ENCODE measurements at regions not wholly inside any gene's neighbourhood (a gene's known extent, or its start where the extent isn't known, plus 50 kb on each side); places are given as distances from the start of the nearest gene placed in this dataset.

DNA sequence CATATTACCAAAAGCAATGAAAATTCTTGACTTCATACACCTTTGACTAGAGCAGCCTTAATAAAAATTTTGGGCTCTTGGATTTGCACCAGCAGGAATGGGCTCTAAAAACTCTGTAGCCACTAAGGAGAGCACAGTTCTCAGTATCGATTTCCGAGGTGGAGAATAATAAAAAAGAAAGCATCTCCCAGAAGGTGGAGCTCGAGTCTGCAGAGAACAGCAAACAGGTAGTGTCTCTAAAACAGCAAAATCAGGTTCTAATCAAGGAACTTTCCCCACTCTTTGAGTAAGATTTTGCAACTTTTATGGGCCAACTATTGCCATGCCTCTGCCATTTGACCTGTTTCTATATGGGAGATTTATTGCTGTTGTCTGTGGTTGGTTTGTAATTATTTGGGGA is 258.7 kb upstream of the GPC6 start:
- Histone ChIP-seq H3K27me3 (no peaks in the 10 kb centered on the region), H3K4me1 (no peaks in the 10 kb centered on the region), H3K27ac (no peak overlapping the region), H3K36me3 (no peaks in the 10 kb centered on the region), H3K9me3 (no peaks in the 10 kb centered on the region), H3K4me3 (no peak overlapping the region)
- intact Hi-C loops (cut with DNase I): no loop called here
- TF ChIP-seq, protein P1, sequence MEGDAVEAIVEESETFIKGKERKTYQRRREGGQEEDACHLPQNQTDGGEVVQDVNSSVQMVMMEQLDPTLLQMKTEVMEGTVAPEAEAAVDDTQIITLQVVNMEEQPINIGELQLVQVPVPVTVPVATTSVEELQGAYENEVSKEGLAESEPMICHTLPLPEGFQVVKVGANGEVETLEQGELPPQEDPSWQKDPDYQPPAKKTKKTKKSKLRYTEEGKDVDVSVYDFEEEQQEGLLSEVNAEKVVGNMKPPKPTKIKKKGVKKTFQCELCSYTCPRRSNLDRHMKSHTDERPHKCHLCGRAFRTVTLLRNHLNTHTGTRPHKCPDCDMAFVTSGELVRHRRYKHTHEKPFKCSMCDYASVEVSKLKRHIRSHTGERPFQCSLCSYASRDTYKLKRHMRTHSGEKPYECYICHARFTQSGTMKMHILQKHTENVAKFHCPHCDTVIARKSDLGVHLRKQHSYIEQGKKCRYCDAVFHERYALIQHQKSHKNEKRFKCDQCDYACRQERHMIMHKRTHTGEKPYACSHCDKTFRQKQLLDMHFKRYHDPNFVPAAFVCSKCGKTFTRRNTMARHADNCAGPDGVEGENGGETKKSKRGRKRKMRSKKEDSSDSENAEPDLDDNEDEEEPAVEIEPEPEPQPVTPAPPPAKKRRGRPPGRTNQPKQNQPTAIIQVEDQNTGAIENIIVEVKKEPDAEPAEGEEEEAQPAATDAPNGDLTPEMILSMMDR (IDR thresholded peaks at IDR 0.05): no peak
- DNase-seq (ENCODE audit: low spot score in 2 of 2): no peak

DNA sequence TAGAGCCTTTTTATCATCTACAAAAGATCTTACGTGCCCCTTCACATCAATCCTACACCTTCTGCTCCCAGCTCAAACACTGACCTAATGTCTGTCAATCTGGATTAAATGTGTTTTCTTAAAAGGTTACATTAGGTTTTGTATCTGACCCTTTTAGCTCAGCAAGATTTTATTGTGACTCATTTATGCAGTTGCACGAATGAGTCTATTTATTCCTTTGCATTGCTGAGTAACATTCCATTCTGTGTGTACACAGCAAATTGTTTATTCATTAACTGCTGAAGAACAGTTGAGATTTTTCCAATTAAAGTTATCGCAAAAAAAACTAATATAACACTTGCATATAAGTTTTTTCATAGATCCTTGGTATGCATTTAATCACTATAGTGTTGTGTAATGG is 253.9 kb upstream of the GPC6 start:
- TF ChIP-seq, protein P1 (IDR thresholded peaks at IDR 0.05): no peak
- Histone ChIP-seq H3K4me1 (no peaks in the 10 kb centered on the region), H3K9me3 (no peaks in the 10 kb centered on the region), H3K4me3 (no peak overlapping the region), H3K27me3 (no peaks in the 10 kb centered on the region), H3K36me3 (no peaks in the 10 kb centered on the region), H3K27ac (no peak overlapping the region)
- intact Hi-C loops (cut with DNase I): no loop called here
- no peak for DNase-seq (ENCODE audit: low spot score in 2 of 2)

DNA sequence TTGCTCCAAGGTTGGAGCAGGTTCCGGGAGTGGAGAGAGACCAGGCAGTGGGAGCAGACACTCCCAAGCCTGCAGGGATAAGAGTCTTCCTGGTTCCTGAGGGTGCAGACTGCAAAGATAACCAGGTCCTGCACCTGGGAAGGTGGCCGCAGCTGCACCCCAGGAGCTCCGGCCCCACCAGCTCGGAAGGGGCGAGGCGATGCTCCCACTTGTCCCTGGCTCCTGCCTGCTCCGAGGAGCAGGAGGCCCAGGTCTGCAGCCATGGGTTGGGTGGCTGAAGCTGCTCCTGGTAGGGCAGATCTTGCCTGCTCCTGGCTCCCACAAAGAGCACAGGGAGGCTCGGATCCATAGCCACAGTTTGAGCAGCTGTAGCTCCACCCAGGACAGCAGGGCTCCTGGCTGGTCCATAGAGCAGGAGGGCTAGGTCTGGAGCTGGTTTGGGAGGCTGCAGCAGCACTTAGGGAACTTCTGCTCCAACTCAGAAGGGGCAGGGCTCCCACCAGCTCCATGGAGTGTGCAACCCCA is 251.6 kb upstream of the GPC6 start:
- H3K4me1 ChIP-seq: no peaks in the 10 kb centered on the region
- DNase-seq (ENCODE audit: low spot score in 2 of 2): no peak
- H3K27me3 ChIP-seq: no peaks in the 10 kb centered on the region

DNA sequence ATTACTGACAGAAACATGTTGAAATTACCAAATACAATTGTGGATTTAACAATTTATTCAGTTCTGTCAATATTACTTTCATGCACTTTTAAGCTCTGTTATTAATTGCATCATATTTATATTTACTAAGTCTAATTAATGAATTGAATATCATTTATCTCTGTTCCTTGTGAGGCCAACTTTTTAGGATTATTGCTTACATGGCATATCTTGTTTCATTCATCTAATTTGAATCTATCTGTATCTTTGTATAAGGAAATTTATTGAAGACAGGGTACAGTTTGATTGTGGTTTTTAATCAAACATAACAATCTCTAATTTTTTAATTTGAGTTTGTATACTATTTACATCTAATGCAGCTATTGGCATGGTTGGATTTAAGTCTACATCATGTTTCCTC is 249.9 kb upstream of the GPC6 start:
- no peak overlapping the region for H3K27ac ChIP-seq
- DNase-seq (ENCODE audit: low spot score in 2 of 2): no peak
- intact Hi-C loops (cut with DNase I): no loop called here
- H3K27me3 ChIP-seq: no peaks in the 10 kb centered on the region
- no peak overlapping the region for H3K4me3 ChIP-seq
- H3K4me1 ChIP-seq: no peaks in the 10 kb centered on the region
- no peaks in the 10 kb centered on the region for H3K9me3 ChIP-seq
- TF ChIP-seq, protein P1 (IDR thresholded peaks at IDR 0.05): no peak
- no peaks in the 10 kb centered on the region for H3K36me3 ChIP-seq

More for the DNA sequence above, 251.6 kb upstream of the GPC6 start:
- Histone ChIP-seq H3K4me3 (no peak overlapping the region), H3K9me3 (no peaks in the 10 kb centered on the region), H3K36me3 (no peaks in the 10 kb centered on the region), H3K27ac (no peak overlapping the region)
- intact Hi-C loops (cut with DNase I): no loop called here
- TF ChIP-seq, protein P1 (IDR thresholded peaks at IDR 0.05): no peak

DNA sequence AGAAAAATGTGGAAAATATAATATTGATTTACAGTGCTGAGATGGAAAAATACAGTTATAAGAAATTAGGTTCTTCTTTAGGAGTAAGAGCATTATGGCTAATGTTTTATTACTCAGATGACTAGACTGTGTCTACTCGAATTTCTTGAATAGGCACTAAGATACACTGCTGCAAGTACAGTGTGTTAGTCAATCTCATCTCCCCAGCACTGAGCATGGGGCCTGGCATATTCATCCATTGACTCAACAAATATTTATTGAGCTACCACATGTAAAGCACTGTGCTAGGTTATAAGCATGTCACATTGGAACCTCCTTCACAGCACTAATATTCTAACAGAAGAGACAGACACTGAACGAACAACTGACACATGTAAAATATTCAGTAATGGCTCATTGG is 242.5 kb upstream of the GPC6 start:
- intact Hi-C loops (cut with DNase I): no loop called here
- no peaks in the 10 kb centered on the region for H3K9me3 ChIP-seq
- TF ChIP-seq, protein P1 (IDR thresholded peaks at IDR 0.05): no peak
- no peak for DNase-seq (ENCODE audit: low spot score in 2 of 2)
- H3K4me3 ChIP-seq: no peak overlapping the region
- H3K27ac ChIP-seq: no peak overlapping the region
- no peaks in the 10 kb centered on the region for H3K36me3 ChIP-seq
- H3K4me1 ChIP-seq: no peaks in the 10 kb centered on the region
- no peaks in the 10 kb centered on the region for H3K27me3 ChIP-seq

DNA sequence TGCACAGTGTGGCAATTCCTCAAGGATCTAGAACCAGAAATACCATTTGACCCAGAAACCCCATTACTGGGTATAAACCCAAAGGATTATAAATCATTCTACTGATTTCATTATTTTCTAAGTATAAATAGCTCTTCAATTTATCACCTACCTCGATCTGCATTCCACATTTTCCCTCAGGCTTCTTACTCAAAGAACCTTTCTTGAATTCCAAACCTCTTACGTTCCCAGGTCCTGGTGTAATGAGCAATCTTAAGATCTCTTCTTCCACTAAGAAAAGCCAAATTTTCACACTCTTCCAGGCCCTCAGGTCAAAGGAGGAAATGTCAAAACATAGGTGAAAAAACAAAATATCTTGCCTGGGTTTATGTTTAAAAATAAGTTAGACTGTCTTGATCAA is 237.3 kb upstream of the GPC6 start:
- TF ChIP-seq, protein P1 (IDR thresholded peaks at IDR 0.05): no peak
- Histone ChIP-seq H3K36me3 (no peaks in the 10 kb centered on the region), H3K9me3 (no peaks in the 10 kb centered on the region), H3K27ac (no peak overlapping the region), H3K27me3 (no peaks in the 10 kb centered on the region), H3K4me3 (no peak overlapping the region), H3K4me1 (no peaks in the 10 kb centered on the region)
- DNase-seq (ENCODE audit: low spot score in 2 of 2): no peak
- intact Hi-C loops (cut with DNase I): no loop called here

Data from ascending aorta (tissue), 2 donors.